Breast epithelium (tissue), 3 donors: ENCODE measurements at regions not wholly inside any gene's neighbourhood (a gene's known extent, or its start where the extent isn't known, plus 50 kb on each side); places are given as distances from the start of the nearest gene placed in this dataset.

ENCODE experiments used
- CTCF ChIP-seq, 3 donors: fragments of 450-650 bp; IDR thresholded peaks; one replicate each; pipeline ENCODE4 v1.5.1; 2016 to 2017; ENCODE audit warnings: antibody characterized with exemption in 3 of 3, mild to moderate bottlenecking in 3 of 3, moderate library complexity in 3 of 3
- POLR2A ChIP-seq: fragments of 450-650 bp; IDR thresholded peaks from one replicate; pipeline ENCODE4 v1.6.1; 2016; ENCODE audit warnings: antibody characterized with exemption, mild to moderate bottlenecking, moderate library complexity
- POLR2AphosphoS5 ChIP-seq, 3 donors: sonication (generic); formaldehyde crosslinking; IDR thresholded peaks; one replicate each; pipeline ENCODE4 v1.6.1; 2017; ENCODE audit warnings: antibody characterized with exemption in 3 of 3

- TF ChIP-seq CTCF (IDR thresholded peaks at IDR 0.05) (no peak), POLR2A (no peak), POLR2AphosphoS5 (IDR thresholded peaks at IDR 0.05) (no peak)
Measured at GRCh38 chr12:46686267-46686942, 139.4 kb downstream of the SLC38A4 start.
